ENCODE measurements at regions not wholly inside any gene's neighbourhood (a gene's known extent, or its start where the extent isn't known, plus 50 kb on each side); places are given as distances from the start of the nearest gene placed in this dataset.

DNA sequence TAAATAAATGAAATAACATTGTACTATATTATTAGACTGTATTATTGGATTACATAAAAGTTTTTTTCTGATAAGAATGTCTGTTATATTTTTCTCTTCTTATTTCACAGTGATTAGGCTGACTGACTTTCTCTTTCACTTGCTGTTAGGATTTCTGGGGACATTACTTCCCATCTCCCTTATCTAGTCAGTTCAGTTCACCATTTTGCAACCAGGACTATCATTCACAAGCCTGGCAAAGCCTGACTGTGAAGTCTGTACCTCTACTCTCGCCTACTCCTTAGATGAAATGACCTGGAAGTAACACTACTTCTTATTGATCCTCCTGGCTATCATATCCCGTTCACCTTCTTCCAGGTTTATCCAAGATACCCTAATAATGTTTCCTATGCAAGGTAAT, 676.6 kb downstream of the USP25 start:
- no peak for TF ChIP-seq CTCF (IDR thresholded peaks at IDR 0.05)
- Mint-ChIP-seq H3K27ac (no peak overlapping the region), H3K27me3 (ENCODE audit: insufficient read depth) (no peaks in the 10 kb centered on the region), H3K9me3 (no peaks in the 10 kb centered on the region), H3K36me3 (ENCODE audit: low read depth) (no peaks in the 10 kb centered on the region), H3K4me3 (no peak overlapping the region), H3K4me1 (ENCODE audit: low read depth) (peaks cover 13% of the 10 kb centered on the region)
- DNase-seq = no peak

DNA sequence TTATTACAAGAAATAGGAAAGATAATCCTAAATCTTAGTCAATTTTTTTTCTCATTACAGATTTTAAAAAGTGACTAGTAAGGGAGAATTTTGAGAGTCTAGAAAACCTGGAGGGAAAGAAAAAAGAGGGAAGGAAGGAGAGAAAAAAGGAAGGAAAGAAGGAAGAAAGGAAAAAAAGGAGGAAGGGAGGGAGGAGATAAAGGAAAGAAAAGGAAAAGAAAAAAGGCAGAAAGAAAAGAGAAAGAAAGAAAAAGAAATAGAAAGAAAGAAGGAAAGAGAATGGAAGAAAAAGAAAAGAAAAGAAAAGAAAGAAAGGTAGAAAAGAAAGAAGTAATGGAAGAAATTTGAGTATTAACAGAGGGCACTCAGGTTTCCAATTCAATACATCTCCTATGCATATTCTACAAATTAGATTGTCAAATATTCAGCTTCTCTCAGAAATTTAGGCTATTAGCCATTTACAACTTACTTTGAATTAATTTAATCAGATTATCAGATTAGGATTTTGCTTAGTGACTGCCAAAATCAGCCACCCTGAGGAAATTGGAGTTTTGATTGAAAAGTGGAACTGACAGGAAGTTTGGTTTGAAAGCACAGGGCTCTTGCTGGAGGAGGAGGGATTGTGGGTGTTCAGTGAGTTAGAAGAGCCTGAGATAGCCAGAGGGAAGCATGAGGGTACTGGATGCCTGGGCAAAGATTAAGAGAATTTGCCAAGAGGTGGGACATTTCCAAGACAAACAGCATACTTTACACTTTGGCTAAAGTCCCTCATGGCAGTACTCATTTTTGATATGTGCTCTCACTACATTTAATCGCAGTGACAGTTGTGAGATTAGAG, 677.8 kb downstream of the USP25 start:
- no peak for TF ChIP-seq CTCF (IDR thresholded peaks at IDR 0.05)
- Mint-ChIP-seq H3K36me3 (ENCODE audit: low read depth) (no peaks in the 10 kb centered on the region), H3K9me3 (no peaks in the 10 kb centered on the region), H3K27me3 (ENCODE audit: insufficient read depth) (no peaks in the 10 kb centered on the region), H3K4me1 (ENCODE audit: low read depth) (peaks cover 13% of the 10 kb centered on the region), H3K4me3 (no peak overlapping the region), H3K27ac (no peak overlapping the region)
- DNase-seq = no peak

DNA sequence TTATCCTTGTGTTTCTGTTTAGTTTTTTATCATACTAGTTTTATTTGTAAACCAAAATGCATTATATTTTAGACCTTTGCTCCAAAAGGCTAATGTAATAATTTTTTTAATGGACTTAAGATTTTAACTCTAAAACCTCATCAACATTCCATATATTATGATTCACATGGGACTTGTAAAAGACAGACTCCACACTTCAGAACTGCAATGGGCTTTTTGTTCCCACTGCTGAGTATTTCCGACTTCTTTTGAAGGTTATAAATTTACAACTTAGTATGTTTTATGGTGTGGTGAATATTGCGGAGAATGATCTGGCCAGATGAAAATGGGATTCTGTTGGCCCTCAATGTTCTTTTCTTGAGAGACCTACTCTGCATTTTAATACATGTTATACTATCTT, 678.5 kb downstream of the USP25 start:
- no peaks in the 10 kb centered on the region for H3K27me3 Mint-ChIP-seq (ENCODE audit: insufficient read depth)
- no peaks in the 10 kb centered on the region for H3K9me3 Mint-ChIP-seq
- H3K27ac Mint-ChIP-seq = no peak overlapping the region
- no peak overlapping the region for H3K4me3 Mint-ChIP-seq
- no peak for TF ChIP-seq CTCF (IDR thresholded peaks at IDR 0.05)
- no peak for DNase-seq
- H3K36me3 Mint-ChIP-seq (ENCODE audit: low read depth) = no peaks in the 10 kb centered on the region
- peaks cover 13% of the 10 kb centered on the region for H3K4me1 Mint-ChIP-seq (ENCODE audit: low read depth)

DNA sequence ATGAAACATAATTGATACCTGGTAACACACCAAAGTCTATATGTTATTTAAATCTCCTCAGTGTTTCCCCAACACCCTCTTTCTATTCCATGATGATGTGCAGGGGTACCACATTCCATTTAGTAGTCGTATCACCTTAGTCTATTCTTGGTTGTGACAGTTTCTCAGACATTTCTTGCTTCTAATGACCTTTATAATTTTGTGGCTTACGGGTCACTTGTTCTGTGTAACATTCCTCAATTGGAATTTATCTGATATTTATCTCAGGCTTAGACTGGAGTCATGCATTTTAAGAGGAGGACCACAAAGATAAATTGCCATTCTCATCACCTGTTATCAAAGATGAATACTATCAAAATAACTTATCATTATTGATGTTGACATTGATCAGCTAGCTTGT, 679.6 kb downstream of the USP25 start:
- H3K27ac Mint-ChIP-seq = no peak overlapping the region

GRCh38 chr21:16418226-16418625, 688.4 kb downstream of the USP25 start:
- TF ChIP-seq CTCF (IDR thresholded peaks at IDR 0.05) = no peak
- DNase-seq = no peak
- H3K27ac Mint-ChIP-seq = no peak overlapping the region
- H3K9me3 Mint-ChIP-seq = no peaks in the 10 kb centered on the region
- no peaks in the 10 kb centered on the region for H3K36me3 Mint-ChIP-seq (ENCODE audit: low read depth)
- H3K4me3 Mint-ChIP-seq = peak overlapping the region; percentile 49
- no peaks in the 10 kb centered on the region; the same call in 1 of the 2 replicates for H3K27me3 Mint-ChIP-seq (ENCODE audit: insufficient read depth)
- peaks cover 29% of the 10 kb centered on the region for H3K4me1 Mint-ChIP-seq (ENCODE audit: low read depth)

More for the DNA sequence above, 679.6 kb downstream of the USP25 start:
- no peak overlapping the region for H3K4me3 Mint-ChIP-seq
- DNase-seq = no peak
- H3K9me3 Mint-ChIP-seq = no peaks in the 10 kb centered on the region
- H3K27me3 Mint-ChIP-seq (ENCODE audit: insufficient read depth) = no peaks in the 10 kb centered on the region
- TF ChIP-seq CTCF (IDR thresholded peaks at IDR 0.05) = no peak
- H3K36me3 Mint-ChIP-seq (ENCODE audit: low read depth) = no peaks in the 10 kb centered on the region
- H3K4me1 Mint-ChIP-seq (ENCODE audit: low read depth) = peaks cover 13% of the 10 kb centered on the region

All from HFFc6 (cell line).